COLO668 (cell line): ENCODE measurements at regions not wholly inside any gene's neighbourhood (a gene's known extent, or its start where the extent isn't known, plus 50 kb on each side); places are given as distances from the start of the nearest gene placed in this dataset.
"Not testable (repeated sequence)": the region's sequence is repeated elsewhere in the genome, so short reads cannot be mapped to it uniquely, and the experiment has no call there.

Experiments used
- DNase-seq: peaks from one replicate; lab custom pipeline; 2025; ENCODE audit not compliant: unreplicated experiment; lab: John Stamatoyannopoulos, UW

GRCh38 chr17:15802917-15803316 is 70.8 kb downstream of the TBC1D26 start:
- DNase-seq = not testable (repeated sequence)

GRCh38 chr17:15806825-15807224 is 74.7 kb downstream of the TBC1D26 start:
- not testable (repeated sequence) for DNase-seq

- DNase-seq = not testable (repeated sequence)
These were observed 81.3 kb downstream of the TBC1D26 start for GRCh38 chr17:15813388-15813787.

GRCh38 chr17:15814003-15814402 is 81.9 kb downstream of the TBC1D26 start:
- not testable (repeated sequence) for DNase-seq

- not testable (repeated sequence) for DNase-seq
These were observed 85.8 kb downstream of the TBC1D26 start for GRCh38 chr17:15817861-15818260.

- DNase-seq = not testable (repeated sequence)
These were observed 90.2 kb downstream of the TBC1D26 start for GRCh38 chr17:15822280-15822679.

GRCh38 chr17:15828727-15829314 is 96.7 kb downstream of the TBC1D26 start:
- DNase-seq = peak; percentile 59

- DNase-seq = peak; percentile 10
These were observed 98.1 kb downstream of the TBC1D26 start for GRCh38 chr17:15830221-15830620.

GRCh38 chr17:15831182-15831581 is 99.1 kb downstream of the TBC1D26 start:
- not testable (repeated sequence) for DNase-seq

GRCh38 chr17:15832921-15833480 is 100.9 kb downstream of the TBC1D26 start:
- not testable (repeated sequence) for DNase-seq

GRCh38 chr17:15833890-15834289 is 101.8 kb downstream of the TBC1D26 start:
- DNase-seq = not testable (repeated sequence)

GRCh38 chr17:15835481-15835880 is 103.4 kb downstream of the TBC1D26 start:
- DNase-seq = not testable (repeated sequence)

- DNase-seq = not testable (repeated sequence)
These were observed 104.3 kb downstream of the TBC1D26 start for GRCh38 chr17:15836249-15836982.

- DNase-seq = not testable (repeated sequence)
These were observed 104.9 kb downstream of the TBC1D26 start for GRCh38 chr17:15836991-15837390.

GRCh38 chr17:15847447-15848229 is 97.3 kb upstream of the ADORA2B start:
- not testable (repeated sequence) for DNase-seq

- peak; percentile 7 for DNase-seq
These were observed 95.9 kb upstream of the ADORA2B start for GRCh38 chr17:15849054-15849453.

GRCh38 chr17:15850071-15850470 is 94.9 kb upstream of the ADORA2B start:
- not testable (repeated sequence) for DNase-seq

GRCh38 chr17:15850687-15851086 is 94.2 kb upstream of the ADORA2B start:
- DNase-seq = not testable (repeated sequence)

GRCh38 chr17:15852863-15853262 is 92.1 kb upstream of the ADORA2B start:
- not testable (repeated sequence) for DNase-seq

- not testable (repeated sequence) for DNase-seq
These were observed 88.7 kb upstream of the ADORA2B start for GRCh38 chr17:15856191-15856590.

GRCh38 chr17:15856745-15857144 is 88.2 kb upstream of the ADORA2B start:
- DNase-seq = not testable (repeated sequence)
